CD4-positive, alpha-beta memory T cell (primary cell): ENCODE measurements at regions not wholly inside any gene's neighbourhood (a gene's known extent, or its start where the extent isn't known, plus 50 kb on each side); places are given as distances from the start of the nearest gene placed in this dataset.

ENCODE experiments used
- CTCF ChIA-PET: fragments of 350-600 bp; sonication (Branson Sonifier 250); formaldehyde crosslinking; loops from one replicate; lab custom pipeline; 2021; ENCODE audit warnings: inconsistent platforms; ENCODE audit not compliant: partially characterized antibody; lab: Charles Lee
- POLR2A ChIA-PET: fragments of 350-600 bp; sonication (Branson Sonifier 250); formaldehyde crosslinking; loops from one replicate; lab custom pipeline; 2021; ENCODE audit not compliant: partially characterized antibody; lab: Charles Lee
- DNase-seq, 5 donors: peaks; one replicate each; pipeline versions ENCODE4 v3.0.0 to v3.0.0-alpha.2; 2020 to 2022; ENCODE audit warnings: mixed read lengths in 1 of 5
- H3K27ac ChIP-seq: one replicate; pipeline ENCODE4 v1.7.0; 2013; ENCODE audit warnings: low read depth, low read length
- H3K27me3 ChIP-seq: 2 replicates; pipeline ENCODE4 v1.7.0; 2013; ENCODE audit warnings: mild to moderate bottlenecking, low read length, moderate library complexity; ENCODE audit not compliant: insufficient read depth
- H3K36me3 ChIP-seq: 2 replicates; pipeline ENCODE4 v1.7.0; 2013; ENCODE audit warnings: mild to moderate bottlenecking, low read length, moderate library complexity; ENCODE audit not compliant: insufficient read depth
- H3K4me1 ChIP-seq: 2 replicates; pipeline ENCODE4 v1.7.0; 2013; ENCODE audit warnings: mild to moderate bottlenecking, low read length, moderate library complexity; ENCODE audit not compliant: insufficient read depth
- H3K4me3 ChIP-seq, 2 donors: one replicate each; pipeline ENCODE4 v1.7.0; 2013; ENCODE audit warnings: low read length in 2 of 2, mild to moderate bottlenecking in 1 of 2
- H3K9me3 ChIP-seq, 2 donors: one replicate each; pipeline ENCODE4 v1.7.0; 2013; ENCODE audit warnings: low read length in 2 of 2, control low read depth in 1 of 2; ENCODE audit not compliant: control insufficient read depth in 1 of 2
- H3K27ac Mint-ChIP-seq, 7 donors: one replicate each; pipeline ENCODE4 v1.8.0; 2020 to 2021; ENCODE audit warnings: mixed read lengths in 7 of 7, mild to moderate bottlenecking in 6 of 7, inconsistent platforms in 3 of 7, moderate library complexity in 3 of 7
- H3K27me3 Mint-ChIP-seq, 2 donors: one replicate each; pipeline ENCODE4 v1.8.0; 2020 to 2021; ENCODE audit warnings: mixed read lengths in 2 of 2
- H3K36me3 Mint-ChIP-seq, 2 donors: one replicate each; pipeline ENCODE4 v1.8.0; 2020 to 2021; ENCODE audit warnings: mixed read lengths in 2 of 2, inconsistent platforms in 1 of 2, mild to moderate bottlenecking in 1 of 2
- H3K4me1 Mint-ChIP-seq, 4 donors: one replicate each; pipeline ENCODE4 v1.8.0; 2020 to 2021; ENCODE audit warnings: mixed read lengths in 4 of 4, mild to moderate bottlenecking in 1 of 4
- H3K4me3 Mint-ChIP-seq, 8 donors: one replicate each; pipeline ENCODE4 v1.8.0; 2020 to 2021; ENCODE audit warnings: mixed read lengths in 8 of 8, mild to moderate bottlenecking in 7 of 8, moderate library complexity in 6 of 8, inconsistent platforms in 3 of 8
- H3K9me3 Mint-ChIP-seq, 8 donors: one replicate each; pipeline ENCODE4 v1.8.0; 2020 to 2021; ENCODE audit warnings: mixed read lengths in 8 of 8, mild to moderate bottlenecking in 5 of 8, inconsistent platforms in 3 of 8, moderate library complexity in 1 of 8
- intact Hi-C: fragments of 100-400 bp; cut with micrococcal nuclease; formaldehyde crosslinking; loops from one replicate; pipeline ENCODE4 v1.15.1; 2023

DNA sequence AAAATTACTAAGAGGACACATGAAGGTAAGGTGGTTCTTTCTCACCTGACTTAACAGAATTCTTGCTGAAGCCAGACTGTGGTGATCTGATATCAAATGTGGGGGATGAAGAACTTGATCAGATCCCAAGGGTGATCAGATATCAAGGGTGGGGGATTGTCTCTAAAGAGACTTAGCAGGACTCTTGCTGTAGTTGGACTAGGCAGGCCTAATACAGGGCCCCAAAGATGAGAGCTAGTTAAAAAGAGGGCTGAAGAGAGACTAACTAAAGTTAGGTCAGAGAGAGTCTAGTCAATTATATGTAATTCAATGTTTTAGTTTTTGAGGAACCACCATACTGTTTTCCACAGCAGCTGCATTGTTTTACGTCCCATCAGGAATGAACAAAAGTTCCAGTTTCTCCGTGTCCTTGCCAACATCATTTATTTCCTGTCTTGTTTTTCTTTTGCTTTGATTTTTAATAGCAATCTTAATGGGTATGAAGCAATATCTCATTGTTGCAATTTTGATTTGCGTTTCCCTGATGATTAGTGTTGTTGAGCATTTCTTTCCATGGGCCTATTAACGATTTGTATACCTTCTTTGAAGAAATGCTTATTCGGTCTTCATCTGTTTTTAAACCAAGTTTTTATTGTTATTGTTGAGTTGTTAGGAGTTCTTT, 77.6 kb upstream of the ALDH1A1 start:
- Histone ChIP-seq H3K27me3 (no peaks in the 10 kb centered on the region), H3K36me3 (no peaks in the 10 kb centered on the region), H3K27ac (no peak overlapping the region), H3K4me3 (no peak overlapping the region), H3K9me3 (no peaks in the 10 kb centered on the region), H3K4me1 (no peaks in the 10 kb centered on the region)
- Mint-ChIP-seq H3K27me3 (peaks cover 7 to 10% of the 10 kb centered on the region in 2 donors), H3K9me3 (no peaks in the 10 kb centered on the region), H3K4me3 (no peak overlapping the region), H3K27ac (no peak overlapping the region), H3K36me3 (no peaks in the 10 kb centered on the region), H3K4me1 (no peaks in the 10 kb centered on the region)
- CTCF ChIA-PET, result no interaction called here
- intact Hi-C loops, result no loop called here
- no peak for DNase-seq
- POLR2A ChIA-PET, result no interaction called here

DNA sequence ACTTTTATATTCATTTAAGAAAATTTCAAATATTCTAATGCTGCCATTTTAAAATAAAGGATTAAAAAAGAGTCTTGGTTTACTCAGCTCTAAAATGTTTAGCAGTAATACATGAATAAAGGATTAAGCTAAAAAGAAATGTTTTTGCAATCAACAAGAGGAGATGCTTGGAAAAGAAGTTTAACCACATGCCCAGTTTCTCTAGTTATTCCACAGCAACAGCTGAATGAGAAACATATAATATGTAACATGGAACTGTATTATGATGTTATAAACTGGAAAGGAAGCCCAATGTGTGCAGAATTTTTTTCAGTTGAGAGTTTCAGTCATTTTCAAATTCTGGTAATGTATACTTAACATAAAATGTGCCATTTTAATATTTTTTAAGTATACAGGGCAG, 76.5 kb upstream of the ALDH1A1 start:
- H3K27ac Mint-ChIP-seq, result no peak overlapping the region
- no peaks in the 10 kb centered on the region for H3K36me3 Mint-ChIP-seq
- POLR2A ChIA-PET, result no interaction called here
- no peaks in the 10 kb centered on the region for H3K9me3 Mint-ChIP-seq
- Histone ChIP-seq H3K4me3 (no peak overlapping the region), H3K9me3 (no peaks in the 10 kb centered on the region), H3K27ac (no peak overlapping the region), H3K4me1 (no peaks in the 10 kb centered on the region), H3K27me3 (no peaks in the 10 kb centered on the region), H3K36me3 (no peaks in the 10 kb centered on the region)
- intact Hi-C loops, result no loop called here
- CTCF ChIA-PET, result interaction anchor here (1.0 kb wide), 1 partner anchor 78 kb away, joined by 3 read pairs; no protein-coding TSS in a partner anchor
- no peak overlapping the region for H3K4me3 Mint-ChIP-seq
- no peak for DNase-seq
- H3K4me1 Mint-ChIP-seq, result no peaks in the 10 kb centered on the region
- H3K27me3 Mint-ChIP-seq, result peaks cover 5 to 10% of the 10 kb centered on the region in 2 donors

DNA sequence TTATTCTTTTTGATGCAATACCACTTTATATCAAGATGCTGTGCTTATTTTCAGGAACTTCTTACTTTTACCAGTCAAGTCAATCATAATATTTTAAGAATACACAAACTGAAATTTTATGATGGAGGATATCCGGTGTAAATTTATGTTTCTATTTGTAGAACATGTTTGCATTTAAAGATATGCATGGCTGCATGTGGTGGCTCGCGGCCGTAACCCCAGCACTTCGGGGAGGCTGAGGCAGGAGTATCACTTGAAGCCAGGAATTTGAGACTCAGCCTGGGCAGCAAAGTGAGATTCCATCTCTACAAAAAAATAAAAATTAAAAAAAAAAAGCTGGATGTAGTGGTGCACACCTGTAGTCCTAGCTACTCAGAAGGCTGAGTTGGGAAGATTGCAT, 73.5 kb upstream of the ALDH1A1 start:
- no peak overlapping the region for H3K27ac ChIP-seq
- Mint-ChIP-seq H3K27me3 (peaks cover 1 to 5% of the 10 kb centered on the region in 2 donors), H3K27ac (no peak overlapping the region), H3K9me3 (no peaks in the 10 kb centered on the region), H3K4me1 (peaks cover 0 to 10% (median 6%) of the 10 kb centered on the region in 4 donors), H3K36me3 (no peaks in the 10 kb centered on the region), H3K4me3 (no peak overlapping the region)
- no peaks in the 10 kb centered on the region for H3K36me3 ChIP-seq
- DNase-seq, result no peak
- peaks cover 4% of the 10 kb centered on the region for H3K4me1 ChIP-seq
- no peaks in the 10 kb centered on the region for H3K9me3 ChIP-seq
- H3K4me3 ChIP-seq, result no peak overlapping the region
- ChIA-PET POLR2A (no interaction called here), CTCF (no interaction called here)
- no peaks in the 10 kb centered on the region for H3K27me3 ChIP-seq
- intact Hi-C loops, result no loop called here

DNA sequence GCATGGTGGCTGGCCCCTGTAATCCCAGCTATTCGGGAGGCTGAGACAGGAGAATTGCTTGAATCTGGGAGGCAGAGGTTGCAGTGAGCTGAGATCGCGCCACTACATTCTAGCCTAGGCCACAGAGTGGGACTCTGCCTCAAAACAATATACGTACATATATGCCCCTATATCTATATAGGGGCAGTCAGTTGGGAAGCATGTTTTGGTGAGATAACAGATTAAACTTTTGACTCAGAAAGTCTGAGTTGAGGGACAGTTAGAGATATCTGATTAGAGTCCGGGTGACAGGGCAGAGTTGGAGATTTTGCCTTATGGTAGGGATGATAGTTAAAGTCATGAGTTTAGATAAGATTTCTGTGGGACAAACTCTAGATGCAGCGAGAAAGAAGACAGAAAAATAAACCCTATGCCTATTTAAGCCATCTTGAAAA, 71.8 kb upstream of the ALDH1A1 start:
- H3K27ac Mint-ChIP-seq, result no peak overlapping the region
- no peak overlapping the region for H3K4me3 Mint-ChIP-seq
- H3K9me3 Mint-ChIP-seq, result no peaks in the 10 kb centered on the region
- Histone ChIP-seq H3K4me3 (no peak overlapping the region), H3K36me3 (no peaks in the 10 kb centered on the region), H3K27ac (no peak overlapping the region), H3K27me3 (no peaks in the 10 kb centered on the region), H3K9me3 (no peaks in the 10 kb centered on the region), H3K4me1 (peaks cover 4% of the 10 kb centered on the region)
- ChIA-PET POLR2A (no interaction called here), CTCF (no interaction called here)
- H3K36me3 Mint-ChIP-seq, result no peaks in the 10 kb centered on the region
- H3K4me1 Mint-ChIP-seq, result peaks cover 0 to 10% (median 6%) of the 10 kb centered on the region in 4 donors
- peaks cover 4 to 10% of the 10 kb centered on the region in 2 donors for H3K27me3 Mint-ChIP-seq
- intact Hi-C loops, result loop anchor here (5.0 kb wide), 1 partner anchor 432 kb away; no protein-coding TSS in a partner anchor
- DNase-seq, result no peak

DNA sequence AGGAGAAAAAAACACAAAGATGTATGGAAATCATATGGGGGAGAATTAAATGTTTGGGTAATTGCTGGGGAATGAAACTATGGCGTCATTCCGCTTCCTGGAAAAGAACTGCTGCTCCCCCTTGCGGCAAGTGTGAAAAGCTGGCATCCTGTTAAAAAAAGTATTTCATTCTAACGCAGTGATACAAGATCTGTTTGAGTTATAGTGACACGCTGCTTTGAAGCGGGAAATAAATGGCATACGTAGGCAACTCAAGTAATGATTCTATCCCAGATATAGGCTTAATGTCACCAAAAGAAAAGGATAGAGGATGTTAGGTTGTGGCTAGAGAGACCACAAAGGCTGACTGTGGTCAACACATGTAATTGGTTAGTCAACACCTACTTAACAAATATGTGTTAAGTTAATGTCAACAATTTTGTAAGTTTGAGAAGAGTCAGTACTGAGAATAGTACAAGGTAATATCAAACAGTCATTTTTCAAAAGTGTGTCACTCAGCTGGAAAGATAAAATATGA, 70.2 kb upstream of the ALDH1A1 start:
- peak; percentile 32 to 49 (median 35) for DNase-seq
- Mint-ChIP-seq H3K27ac (no peak overlapping the region), H3K4me3 (peak overlapping the region in 1 of 8 donors; percentile 12), H3K27me3 (peaks cover 6 to 11% of the 10 kb centered on the region in 2 donors), H3K9me3 (peaks cover 0 to 4% (median under 1%) of the 10 kb centered on the region in 8 donors), H3K4me1 (peaks cover 0 to 10% (median 6%) of the 10 kb centered on the region in 4 donors), H3K36me3 (no peaks in the 10 kb centered on the region)
- H3K36me3 ChIP-seq, result no peaks in the 10 kb centered on the region
- ChIA-PET CTCF (interaction anchor here (0.9 to 3.5 kb wide), 9 partner anchors 8 to 984 kb away, joined by 3 to 68 read pairs (median 7); no protein-coding TSS in a partner anchor), POLR2A (interaction anchor here (0.6 kb wide), 1 partner anchor 654 kb away, joined by 3 read pairs; no protein-coding TSS in a partner anchor)
- H3K4me1 ChIP-seq, result peaks cover 4% of the 10 kb centered on the region
- no peak overlapping the region for H3K27ac ChIP-seq
- no peaks in the 10 kb centered on the region for H3K27me3 ChIP-seq
- intact Hi-C loops, result loop anchor here (1.0 to 5.0 kb wide), 3 partner anchors 162 to 431 kb away; no protein-coding TSS in a partner anchor
- no peak overlapping the region for H3K4me3 ChIP-seq
- H3K9me3 ChIP-seq, result no peaks in the 10 kb centered on the region

DNA sequence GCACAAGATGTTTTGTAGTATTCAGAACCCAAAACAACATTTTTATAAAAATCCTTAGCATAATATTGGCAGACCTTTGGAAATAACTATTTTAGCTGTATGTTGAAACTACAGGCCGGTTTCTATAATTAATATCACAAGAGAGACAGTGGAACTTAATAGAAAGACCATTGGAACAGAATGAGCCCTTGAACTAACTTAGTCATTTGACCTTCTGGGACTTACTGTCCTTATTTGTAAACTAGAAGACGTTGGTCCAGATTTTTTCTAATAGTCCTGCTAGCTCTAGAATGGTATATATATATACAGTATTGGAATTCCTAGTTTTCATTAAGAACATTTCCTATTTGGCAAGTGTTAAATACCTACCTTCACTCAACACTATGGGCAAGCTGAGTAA, 69.5 kb upstream of the ALDH1A1 start:
- POLR2A ChIA-PET, result no interaction called here

DNA sequence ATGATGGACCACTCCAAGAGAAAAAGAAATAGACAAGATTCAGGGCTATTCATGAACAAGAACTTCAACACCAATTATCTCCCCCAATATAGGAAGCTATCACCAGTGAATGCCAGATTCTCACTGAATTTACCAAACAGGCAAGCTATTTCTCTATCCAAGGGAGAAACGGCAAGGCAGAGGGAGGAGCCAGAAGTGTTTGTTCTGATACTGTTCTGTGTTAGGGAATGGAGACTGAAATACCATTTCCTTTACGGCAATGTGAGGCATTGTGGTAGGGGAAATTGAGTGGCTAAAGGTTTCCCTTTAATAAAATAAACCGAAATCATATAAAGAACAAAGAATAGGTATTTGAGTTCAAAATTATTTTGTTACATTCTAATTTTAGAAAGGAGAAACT, 68.0 kb upstream of the ALDH1A1 start:
- Mint-ChIP-seq H3K36me3 (no peaks in the 10 kb centered on the region), H3K9me3 (peaks cover 0 to 6% (median 3%) of the 10 kb centered on the region in 8 donors), H3K27me3 (peaks cover 11 to 15% of the 10 kb centered on the region in 2 donors), H3K27ac (no peak overlapping the region), H3K4me3 (no peak overlapping the region), H3K4me1 (peaks cover 0 to 10% (median 6%) of the 10 kb centered on the region in 4 donors)
- ChIA-PET POLR2A (no interaction called here), CTCF (interaction anchor here (0.9 to 3.5 kb wide), 3 partner anchors 729 to 982 kb away, joined by 5 to 68 read pairs (median 8); no protein-coding TSS in a partner anchor)
- no peak overlapping the region for H3K4me3 ChIP-seq
- intact Hi-C loops, result loop anchor here (5.0 kb wide), 1 partner anchor 429 kb away; no protein-coding TSS in a partner anchor
- no peaks in the 10 kb centered on the region for H3K27me3 ChIP-seq
- DNase-seq, result no peak
- H3K27ac ChIP-seq, result no peak overlapping the region
- no peaks in the 10 kb centered on the region for H3K36me3 ChIP-seq
- H3K4me1 ChIP-seq, result peaks cover 4% of the 10 kb centered on the region
- H3K9me3 ChIP-seq, result no peaks in the 10 kb centered on the region

More for the DNA sequence above, 69.5 kb upstream of the ALDH1A1 start:
- no peaks in the 10 kb centered on the region for H3K36me3 Mint-ChIP-seq
- H3K4me3 ChIP-seq, result no peak overlapping the region
- H3K4me3 Mint-ChIP-seq, result no peak overlapping the region
- H3K27ac Mint-ChIP-seq, result no peak overlapping the region
- no peaks in the 10 kb centered on the region for H3K9me3 ChIP-seq
- peaks cover 4% of the 10 kb centered on the region for H3K4me1 ChIP-seq
- no peaks in the 10 kb centered on the region for H3K27me3 ChIP-seq
- no peak overlapping the region for H3K27ac ChIP-seq
- no peak for DNase-seq
- peaks cover 0 to 6% (median 3%) of the 10 kb centered on the region in 8 donors for H3K9me3 Mint-ChIP-seq
- intact Hi-C loops, result loop anchor here (2.0 to 5.0 kb wide), 2 partner anchors 162 to 430 kb away; no protein-coding TSS in a partner anchor
- CTCF ChIA-PET, result interaction anchor here (0.9 to 3.5 kb wide), 13 partner anchors 8 to 983 kb away, joined by 3 to 68 read pairs (median 5); no protein-coding TSS in a partner anchor
- H3K36me3 ChIP-seq, result no peaks in the 10 kb centered on the region
- H3K27me3 Mint-ChIP-seq, result peaks cover 11 to 12% of the 10 kb centered on the region in 2 donors
- H3K4me1 Mint-ChIP-seq, result peaks cover 0 to 10% (median 6%) of the 10 kb centered on the region in 4 donors
